ENCODE measurements at regions not wholly inside any gene's neighbourhood (a gene's known extent, or its start where the extent isn't known, plus 50 kb on each side); places are given as distances from the start of the nearest gene placed in this dataset.

GRCh38 chr1:211198111-211198510, 61.1 kb upstream of the RCOR3 start:
- TF ChIP-seq POLR2A (IDR thresholded peaks at IDR 0.05) (no peak), CTCF (IDR thresholded peaks at IDR 0.05) (no peak), EP300 (IDR thresholded peaks at IDR 0.05) (no peak)

Data from ovary (tissue), 3 donors.